Uterus (tissue), 3 donors: ENCODE measurements at regions not wholly inside any gene's neighbourhood (a gene's known extent, or its start where the extent isn't known, plus 50 kb on each side); places are given as distances from the start of the nearest gene placed in this dataset.

Source experiments
- DNase-seq, 2 donors: peaks; one replicate each; pipeline ENCODE4 v3.0.0-alpha.2; 2019 to 2020
- H3K27ac ChIP-seq, 2 donors: fragments of 200-600 bp; sonication (generic); 1 replicate in 1 of 2; 2 replicates in 1 of 2; pipeline ENCODE4 v1.5.1; 2016 to 2018
- H3K27me3 ChIP-seq, 2 donors: fragments of 200-600 bp; sonication (generic); one replicate each; pipeline ENCODE4 v1.5.1; 2018 to 2019; ENCODE audit warnings: control low read depth in 1 of 2
- H3K36me3 ChIP-seq, 2 donors: fragments of 200-600 bp; sonication (generic); one replicate each; pipeline ENCODE4 v1.5.1; 2019; ENCODE audit warnings: control low read depth in 1 of 2
- H3K4me1 ChIP-seq, 2 donors: fragments of 200-600 bp; sonication (generic); one replicate each; pipeline ENCODE4 v1.5.1; 2018 to 2019; ENCODE audit warnings: control low read depth in 1 of 2
- H3K4me3 ChIP-seq, 2 donors: fragments of 200-600 bp; sonication (generic); 1 replicate in 1 of 2; 2 replicates in 1 of 2; pipeline ENCODE4 v1.5.1; 2018 to 2019; ENCODE audit warnings: mild to moderate bottlenecking in 1 of 2
- H3K9me3 ChIP-seq, 2 donors: fragments of 200-600 bp; sonication (generic); one replicate each; pipeline ENCODE4 v1.5.1; 2019; ENCODE audit warnings: control low read depth in 1 of 2
- CTCF ChIP-seq, 4 experiments: fragments of 200-600 bp in 2 of 4; fragments of 450-650 bp in 2 of 4; sonication (generic) in 2 of 4; IDR thresholded peaks; one replicate each; pipeline ENCODE4 v1.5.1; 2016 to 2019; ENCODE audit warnings: antibody characterized with exemption in 4 of 4, mild to moderate bottlenecking in 2 of 4, moderate library complexity in 1 of 4
- POLR2A ChIP-seq, 2 donors: fragments of 450-650 bp; IDR thresholded peaks; one replicate each; pipeline ENCODE4 v1.6.1; 2016; ENCODE audit warnings: antibody characterized with exemption in 2 of 2, mild to moderate bottlenecking in 1 of 2, moderate library complexity in 1 of 2
- intact Hi-C: fragments of 100-400 bp; cut with DNase I; formaldehyde crosslinking; loops from one replicate; pipeline ENCODE4 v1.15.1; 2023; ENCODE audit warnings: low total_unique reads
- donor health status: DM: yes; HTN: yes; CAD: no.

GRCh38 chr11:21806508-21806907 lies 386.4 kb upstream of the ANO5 start:
- no peak overlapping the region for H3K27ac ChIP-seq

GRCh38 chr11:21806947-21807346 lies 385.9 kb upstream of the ANO5 start:
- intact Hi-C loops = no loop called here
- H3K27me3 ChIP-seq = no peaks in the 10 kb centered on the region
- TF ChIP-seq POLR2A (IDR thresholded peaks at IDR 0.05) = no peak
- no peak for TF ChIP-seq CTCF (IDR thresholded peaks at IDR 0.05)
- no peak overlapping the region for H3K4me3 ChIP-seq
- DNase-seq = no peak
- H3K9me3 ChIP-seq = no peaks in the 10 kb centered on the region
- no peaks in the 10 kb centered on the region for H3K36me3 ChIP-seq
- H3K27ac ChIP-seq = no peak overlapping the region
- H3K4me1 ChIP-seq = no peaks in the 10 kb centered on the region

More at GRCh38 chr11:21806508-21806907, 386.4 kb upstream of the ANO5 start:
- Histone ChIP-seq H3K27me3 (no peaks in the 10 kb centered on the region), H3K4me3 (no peak overlapping the region), H3K4me1 (no peaks in the 10 kb centered on the region), H3K36me3 (no peaks in the 10 kb centered on the region), H3K9me3 (no peaks in the 10 kb centered on the region)
- no peak for TF ChIP-seq CTCF (IDR thresholded peaks at IDR 0.05)
- no peak for TF ChIP-seq POLR2A (IDR thresholded peaks at IDR 0.05)
- intact Hi-C loops = no loop called here
- DNase-seq = no peak

- no peak for DNase-seq
- no peak for TF ChIP-seq POLR2A (IDR thresholded peaks at IDR 0.05)
- no peak for TF ChIP-seq CTCF (IDR thresholded peaks at IDR 0.05)
- intact Hi-C loops = no loop called here
These were observed 385.5 kb upstream of the ANO5 start for GRCh38 chr11:21807350-21807749.

GRCh38 chr11:21810650-21811049 lies 382.2 kb upstream of the ANO5 start:
- H3K4me1 ChIP-seq = no peaks in the 10 kb centered on the region
- H3K27me3 ChIP-seq = no peaks in the 10 kb centered on the region
- no peak for DNase-seq
- no peak overlapping the region for H3K27ac ChIP-seq
- H3K36me3 ChIP-seq = no peaks in the 10 kb centered on the region
- no peak overlapping the region for H3K4me3 ChIP-seq
- TF ChIP-seq POLR2A (IDR thresholded peaks at IDR 0.05) (no peak), CTCF (IDR thresholded peaks at IDR 0.05) (no peak)
- intact Hi-C loops = no loop called here
- H3K9me3 ChIP-seq = no peaks in the 10 kb centered on the region

More at GRCh38 chr11:21807350-21807749, 385.5 kb upstream of the ANO5 start:
- Histone ChIP-seq H3K9me3 (no peaks in the 10 kb centered on the region), H3K27ac (no peak overlapping the region), H3K36me3 (no peaks in the 10 kb centered on the region), H3K4me1 (no peaks in the 10 kb centered on the region), H3K27me3 (no peaks in the 10 kb centered on the region), H3K4me3 (no peak overlapping the region)

GRCh38 chr11:21811572-21811971 lies 381.3 kb upstream of the ANO5 start:
- Histone ChIP-seq H3K27ac (no peak overlapping the region), H3K4me3 (no peak overlapping the region), H3K9me3 (no peaks in the 10 kb centered on the region), H3K4me1 (no peaks in the 10 kb centered on the region), H3K27me3 (no peaks in the 10 kb centered on the region), H3K36me3 (no peaks in the 10 kb centered on the region)
- intact Hi-C loops = no loop called here
- no peak for TF ChIP-seq POLR2A (IDR thresholded peaks at IDR 0.05)
- TF ChIP-seq CTCF (IDR thresholded peaks at IDR 0.05) = no peak
- DNase-seq = no peak
